Keratinocyte (primary cell): ENCODE measurements at regions not wholly inside any gene's neighbourhood (a gene's known extent, or its start where the extent isn't known, plus 50 kb on each side); places are given as distances from the start of the nearest gene placed in this dataset.

ENCODE experiments used
- DNase-seq: peaks from one replicate; pipeline ENCODE4 v3.0.0-alpha.2; 2011; ENCODE audit warnings: low read depth, missing footprints, low spot score
- FAIRE-seq: peaks from 2 replicates; lab custom pipeline; 2011; peaks lifted over from hg19 to GRCh38; lab: Jason Lieb, UNC
- H2AFZ ChIP-seq: 2 replicates; pipeline ENCODE4 v1.6.0; 2012; ENCODE audit warnings: low read length, control low read depth, inconsistent platforms; ENCODE audit not compliant: control insufficient read depth
- H3K27ac ChIP-seq: 2 replicates; pipeline ENCODE4 v1.5.1; 2011; ENCODE audit warnings: low read length; ENCODE audit not compliant: control insufficient read depth, insufficient read depth
- H3K27me3 ChIP-seq: 3 replicates; pipeline ENCODE4 v1.6.0; 2011; ENCODE audit warnings: low read length; ENCODE audit not compliant: control insufficient read depth, insufficient read depth; ENCODE audit errors: extremely low read depth
- H3K36me3 ChIP-seq, 2 experiments: 2 replicates in 1 of 2; 3 replicates in 1 of 2; pipeline ENCODE4 v1.5.1; 2011; ENCODE audit warnings: low read length in 2 of 2, mild to moderate bottlenecking in 1 of 2; ENCODE audit not compliant: control insufficient read depth in 2 of 2, insufficient read depth in 2 of 2; ENCODE audit errors: extremely low read depth in 1 of 2
- H3K4me1 ChIP-seq: 3 replicates; pipeline ENCODE4 v1.5.1; 2011; ENCODE audit warnings: low read length; ENCODE audit not compliant: control insufficient read depth, insufficient read depth; ENCODE audit errors: extremely low read depth
- H3K4me2 ChIP-seq: 3 replicates; pipeline ENCODE4 v1.6.0; 2011; ENCODE audit warnings: low read depth, low read length; ENCODE audit not compliant: control insufficient read depth, insufficient read depth; ENCODE audit errors: extremely low read depth
- H3K4me3 ChIP-seq, 3 experiments: fragments of 200-600 bp in 1 of 3; sonication (generic) in 1 of 3; 2 replicates in 2 of 3; 3 replicates in 1 of 3; pipeline ENCODE4 v1.5.1; 2011 to 2016; ENCODE audit warnings: low read length in 3 of 3, mild to moderate bottlenecking in 3 of 3, control low read depth in 2 of 3, inconsistent platforms in 1 of 3, low read depth in 1 of 3, mixed read lengths in 1 of 3, mixed run types in 1 of 3, moderate library complexity in 1 of 3; ENCODE audit not compliant: control insufficient read depth in 2 of 3, insufficient read depth in 2 of 3; ENCODE audit errors: extremely low read depth in 1 of 3
- H3K79me2 ChIP-seq: 2 replicates; pipeline ENCODE4 v1.6.0; 2012; ENCODE audit warnings: low read length; ENCODE audit not compliant: control insufficient read depth, insufficient read depth
- H3K9ac ChIP-seq: 3 replicates; pipeline ENCODE4 v1.6.0; 2011; ENCODE audit warnings: low read length; ENCODE audit not compliant: control insufficient read depth, insufficient read depth; ENCODE audit errors: extremely low read depth
- H3K9me1 ChIP-seq: 3 replicates; pipeline ENCODE4 v1.6.0; 2011; ENCODE audit warnings: low read length; ENCODE audit not compliant: control insufficient read depth, insufficient read depth; ENCODE audit errors: extremely low read depth
- H3K9me3 ChIP-seq: 2 replicates; pipeline ENCODE4 v1.5.1; 2012; ENCODE audit warnings: low read depth, low read length; ENCODE audit not compliant: control insufficient read depth
- H4K20me1 ChIP-seq: 3 replicates; pipeline ENCODE4 v1.6.0; 2011; ENCODE audit warnings: low read length; ENCODE audit not compliant: control insufficient read depth, insufficient read depth; ENCODE audit errors: extremely low read depth
- EZH2 ChIP-seq: IDR thresholded peaks from one replicate; pipeline ENCODE4 v1.6.1; 2012; ENCODE audit warnings: inconsistent platforms, mild to moderate bottlenecking, low read length, moderate library complexity
- dilution Hi-C: fragments of 300-500 bp; cut with MboI; formaldehyde crosslinking; loops from one replicate; pipeline ENCODE4 v1.7.0; 2020; ENCODE audit warnings: low sequenced_read_pairs; ENCODE audit not compliant: extremely low pct_ligation_motif_present
- TF ChIP-seq, protein P1 (sequence below), 3 experiments: IDR thresholded peaks in 1 of 3; conservative IDR thresholded peaks in 1 of 3; optimal IDR thresholded peaks in 1 of 3; 2 replicates in 2 of 3; 3 replicates in 1 of 3; pipeline versions ENCODE3 to v1.5.1; 2011; ENCODE audit warnings: low read length in 3 of 3, mild to moderate bottlenecking in 3 of 3, moderate library complexity in 2 of 3, control low read depth in 1 of 3, inconsistent platforms in 1 of 3; ENCODE audit not compliant: insufficient read depth in 2 of 3; ENCODE audit errors: extremely low read depth in 1 of 3

DNA sequence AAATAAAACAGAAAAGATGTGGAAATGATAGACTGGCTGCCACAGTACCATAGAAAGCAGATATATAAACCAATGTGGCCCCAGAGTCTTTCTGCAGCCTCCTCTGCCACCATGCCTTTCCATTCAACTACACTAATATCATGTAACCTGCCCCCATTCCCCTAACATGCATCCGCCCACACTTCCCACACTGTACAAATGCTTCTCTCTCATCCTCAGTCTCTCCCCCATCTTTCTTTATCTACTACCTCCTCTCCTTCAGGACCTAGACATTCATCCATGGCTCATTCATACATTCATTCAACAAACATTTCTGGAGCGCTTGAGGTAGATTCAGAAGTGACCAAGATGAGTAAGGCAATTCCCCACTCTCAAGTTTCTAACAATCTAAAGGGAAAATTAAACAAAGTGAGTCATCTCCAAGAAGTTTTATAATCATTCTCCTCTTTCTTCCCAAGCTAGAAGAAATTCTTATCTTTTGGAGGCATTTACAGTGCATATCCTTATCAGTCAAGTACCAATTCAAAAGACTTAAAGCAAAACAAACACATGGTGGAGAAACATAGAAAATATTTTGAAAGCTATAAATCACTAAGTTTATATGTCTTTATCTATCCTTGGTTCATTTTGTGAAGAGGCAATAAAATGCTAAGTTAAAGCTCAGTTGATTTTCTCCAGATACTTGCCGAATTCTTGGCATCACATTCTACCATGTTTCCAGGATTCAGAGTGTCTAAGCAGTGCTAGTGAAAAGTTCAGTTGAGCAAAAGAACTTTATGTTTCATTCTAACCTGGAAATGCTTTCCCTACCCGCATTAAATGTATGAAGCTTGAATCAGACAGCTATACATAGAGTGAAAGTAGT is 70.5 kb upstream of the FRMD6 start:
- no peak for FAIRE-seq
- no peak overlapping the region for H3K4me3 ChIP-seq
- H3K4me2 ChIP-seq, result no peak overlapping the region
- H3K27ac ChIP-seq, result no peak overlapping the region
- TF ChIP-seq EZH2, result no peak
- TF ChIP-seq, protein P1, sequence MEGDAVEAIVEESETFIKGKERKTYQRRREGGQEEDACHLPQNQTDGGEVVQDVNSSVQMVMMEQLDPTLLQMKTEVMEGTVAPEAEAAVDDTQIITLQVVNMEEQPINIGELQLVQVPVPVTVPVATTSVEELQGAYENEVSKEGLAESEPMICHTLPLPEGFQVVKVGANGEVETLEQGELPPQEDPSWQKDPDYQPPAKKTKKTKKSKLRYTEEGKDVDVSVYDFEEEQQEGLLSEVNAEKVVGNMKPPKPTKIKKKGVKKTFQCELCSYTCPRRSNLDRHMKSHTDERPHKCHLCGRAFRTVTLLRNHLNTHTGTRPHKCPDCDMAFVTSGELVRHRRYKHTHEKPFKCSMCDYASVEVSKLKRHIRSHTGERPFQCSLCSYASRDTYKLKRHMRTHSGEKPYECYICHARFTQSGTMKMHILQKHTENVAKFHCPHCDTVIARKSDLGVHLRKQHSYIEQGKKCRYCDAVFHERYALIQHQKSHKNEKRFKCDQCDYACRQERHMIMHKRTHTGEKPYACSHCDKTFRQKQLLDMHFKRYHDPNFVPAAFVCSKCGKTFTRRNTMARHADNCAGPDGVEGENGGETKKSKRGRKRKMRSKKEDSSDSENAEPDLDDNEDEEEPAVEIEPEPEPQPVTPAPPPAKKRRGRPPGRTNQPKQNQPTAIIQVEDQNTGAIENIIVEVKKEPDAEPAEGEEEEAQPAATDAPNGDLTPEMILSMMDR (optimal IDR thresholded peaks at IDR 0.05 in 1 of 3, IDR thresholded peaks at IDR 0.05 in 1 of 3, conservative IDR thresholded peaks at IDR 0.05 in 1 of 3; ENCODE audit: extremely low read depth in 1 of 3, insufficient read depth in 2 of 3, low read length in 3 of 3), result no peak
- H3K27me3 ChIP-seq, result no peaks in the 10 kb centered on the region
- peaks cover 35% of the 10 kb centered on the region for H3K79me2 ChIP-seq
- no peak overlapping the region for H2AFZ ChIP-seq
- no peak overlapping the region for H3K9ac ChIP-seq
- no peaks in the 10 kb centered on the region for H3K9me3 ChIP-seq
- H3K4me1 ChIP-seq, result peaks cover 31% of the 10 kb centered on the region
- H3K36me3 ChIP-seq, result peaks cover 5 to 8% of the 10 kb centered on the region in 2 experiments
- dilution Hi-C loops, result no loop called here
- no peaks in the 10 kb centered on the region for H3K9me1 ChIP-seq
- no peak for DNase-seq
- H4K20me1 ChIP-seq, result no peaks in the 10 kb centered on the region

DNA sequence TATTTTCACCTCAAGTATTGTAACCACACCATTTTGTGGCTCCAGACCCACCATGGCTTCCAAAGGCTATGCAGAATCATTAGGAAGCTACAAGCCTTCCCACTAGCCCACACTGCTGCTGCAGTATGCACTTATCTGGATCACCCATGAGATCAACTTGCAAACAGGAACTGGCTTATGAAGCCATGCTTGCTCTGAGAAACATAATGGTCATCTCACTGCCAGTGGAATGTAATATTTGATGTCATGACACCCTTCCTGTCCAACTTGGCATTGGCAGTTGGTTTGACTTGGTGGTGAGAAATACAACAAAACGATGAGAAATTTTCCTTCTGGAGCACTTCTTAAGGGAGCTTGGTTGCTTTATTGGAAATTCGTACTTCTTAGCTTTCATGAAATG is 69.3 kb upstream of the FRMD6 start:
- Histone ChIP-seq H3K27me3 (no peaks in the 10 kb centered on the region), H3K27ac (no peak overlapping the region), H3K4me3 (no peak overlapping the region), H4K20me1 (no peaks in the 10 kb centered on the region), H3K9me1 (no peaks in the 10 kb centered on the region), H3K9me3 (no peaks in the 10 kb centered on the region), H2AFZ (no peak overlapping the region), H3K79me2 (peaks cover 34% of the 10 kb centered on the region), H3K36me3 (peaks cover 4 to 8% of the 10 kb centered on the region in 2 experiments), H3K4me2 (no peak overlapping the region), H3K9ac (no peak overlapping the region), H3K4me1 (peaks cover 21% of the 10 kb centered on the region)
- FAIRE-seq (peak; percentile 52), DNase-seq (no peak)
- TF ChIP-seq, protein P1 (optimal IDR thresholded peaks at IDR 0.05 in 1 of 3, IDR thresholded peaks at IDR 0.05 in 1 of 3, conservative IDR thresholded peaks at IDR 0.05 in 1 of 3; ENCODE audit: extremely low read depth in 1 of 3, insufficient read depth in 2 of 3, low read length in 3 of 3), result no peak
- no peak for TF ChIP-seq EZH2
- dilution Hi-C loops, result no loop called here
